ENCODE measurements at regions not wholly inside any gene's neighbourhood (a gene's known extent, or its start where the extent isn't known, plus 50 kb on each side); places are given as distances from the start of the nearest gene placed in this dataset.

DNA sequence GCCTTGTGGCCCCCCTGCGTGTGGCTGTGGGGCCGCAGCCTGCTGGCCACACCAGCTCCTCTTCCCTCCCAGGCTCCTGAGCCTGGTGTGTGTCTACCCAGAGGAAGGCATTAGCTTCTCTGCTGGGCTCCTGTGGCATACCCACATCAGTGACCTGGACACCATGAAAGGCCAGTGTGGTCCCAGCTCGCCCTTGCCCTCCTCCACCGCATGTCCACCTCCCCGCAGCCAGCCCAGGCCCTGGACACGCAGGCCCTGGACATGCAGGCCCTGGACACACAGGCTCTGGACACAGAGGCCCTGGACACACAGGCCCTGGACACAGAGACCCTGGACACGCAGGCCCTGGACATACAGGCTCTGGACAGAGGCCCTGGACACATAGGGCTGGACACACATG lies 153.4 kb upstream of the PPP1R26 start:
- DNase-seq = no peak

GRCh38 chr9:135326633-135327152 lies 152.9 kb upstream of the PPP1R26 start:
- no peak for DNase-seq

DNA sequence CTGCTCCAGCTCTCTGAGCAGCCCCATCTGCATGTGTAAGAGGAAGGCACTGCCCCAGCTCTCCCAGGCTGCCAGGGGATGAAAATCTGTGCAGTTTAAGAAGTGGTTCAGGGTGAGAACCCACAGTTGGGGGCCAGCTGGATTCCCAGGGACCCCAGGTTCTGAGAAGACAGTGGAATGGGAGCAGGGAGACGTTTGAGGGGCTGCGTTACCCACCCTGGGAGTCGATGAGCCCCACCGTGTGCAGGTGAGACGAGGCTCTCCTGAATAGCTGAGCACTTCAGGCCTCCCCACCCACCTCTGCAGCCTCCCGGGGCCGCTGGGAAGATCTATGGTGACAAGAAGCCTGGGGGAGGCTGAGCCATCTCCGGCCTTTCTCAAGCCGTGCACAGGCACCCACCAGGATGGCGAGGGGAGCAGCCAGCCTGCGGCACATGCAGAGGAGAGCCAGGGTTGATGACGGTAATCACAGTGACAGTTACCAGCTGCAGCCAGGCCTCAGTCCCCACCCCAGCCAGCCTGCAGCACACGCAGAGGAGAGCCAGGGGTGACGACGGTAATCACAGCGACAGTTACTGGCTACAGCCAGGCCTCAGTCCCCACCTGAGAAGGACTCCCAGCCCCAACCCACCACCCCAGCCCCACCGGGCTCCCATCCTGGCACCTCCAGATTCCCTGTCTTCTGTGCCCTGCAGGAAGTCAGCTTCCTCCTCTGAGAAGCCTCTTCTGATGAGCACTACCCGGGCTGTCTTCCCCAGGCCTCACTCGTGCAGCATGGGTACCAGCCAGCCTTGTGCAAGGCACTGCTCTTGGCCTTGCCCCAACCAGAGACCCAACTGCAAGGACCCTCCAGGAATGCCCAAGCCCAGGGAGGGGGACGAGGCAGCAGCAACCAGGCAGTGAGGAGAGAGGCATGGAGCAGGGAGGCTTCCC lies 150.8 kb upstream of the PPP1R26 start:
- DNase-seq = no peak

GRCh38 chr9:135329571-135330306 lies 149.8 kb upstream of the PPP1R26 start:
- no peak for DNase-seq

- no peak for DNase-seq
Measured at GRCh38 chr9:135330307-135330631, 149.3 kb upstream of the PPP1R26 start.

DNA sequence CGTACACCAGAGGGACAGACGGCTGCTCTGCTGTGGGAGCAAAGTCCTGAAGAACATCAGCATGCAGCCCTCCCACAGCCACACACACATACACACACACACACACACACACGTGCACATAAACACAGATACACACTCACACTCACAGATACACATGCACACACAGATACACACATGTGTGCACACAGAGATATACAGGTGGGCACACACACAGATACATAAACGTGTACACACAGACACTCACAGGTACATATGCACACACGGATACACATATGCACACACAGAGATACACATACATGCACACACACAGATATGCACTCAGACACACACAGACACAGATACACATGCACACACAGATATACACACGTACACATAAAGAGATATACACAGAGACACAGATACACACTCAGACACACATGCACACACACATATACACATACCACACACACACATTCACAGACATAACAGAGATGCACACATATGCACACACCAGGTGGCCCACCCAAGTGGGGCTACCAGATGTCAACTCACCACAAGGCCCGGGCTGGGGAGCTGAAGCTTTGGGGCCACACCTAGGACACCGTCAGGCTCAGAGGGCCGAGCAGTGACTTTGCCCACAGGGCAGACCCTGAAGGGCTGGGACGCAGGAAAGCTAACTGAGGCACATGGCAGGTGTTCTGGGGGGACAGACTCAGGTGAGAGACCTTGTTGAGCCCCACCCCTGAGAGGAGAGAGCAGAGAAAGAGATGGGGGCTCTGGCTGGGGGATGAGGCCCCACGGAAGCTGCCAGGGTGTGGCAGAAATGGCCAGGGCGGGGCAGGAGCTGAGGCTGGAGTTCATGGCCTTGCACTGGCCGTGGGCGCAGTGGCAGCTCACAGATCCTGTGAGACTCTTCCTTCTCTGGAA lies 148.6 kb upstream of the PPP1R26 start:
- no peak for DNase-seq

DNA sequence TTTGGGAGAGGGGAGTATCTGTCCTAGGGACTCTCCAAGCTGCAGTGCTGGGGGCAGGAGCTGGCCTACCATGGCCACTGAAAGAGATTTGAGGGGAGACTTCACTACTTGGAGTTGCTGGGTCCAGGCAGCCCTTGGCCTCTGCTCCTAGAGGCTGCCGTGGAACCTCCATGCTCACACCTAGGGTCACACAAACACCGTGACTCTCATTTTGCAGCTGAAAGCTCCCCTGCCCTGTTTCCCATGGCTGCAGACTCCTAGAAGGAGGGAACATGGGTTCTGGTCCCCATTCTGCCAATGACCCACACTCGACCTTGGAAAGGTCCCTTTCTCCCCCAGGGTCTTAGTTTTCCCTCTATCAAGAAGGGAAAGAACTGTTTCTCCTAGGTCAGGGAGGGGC lies 147.1 kb upstream of the PPP1R26 start:
- DNase-seq = no peak

DNA sequence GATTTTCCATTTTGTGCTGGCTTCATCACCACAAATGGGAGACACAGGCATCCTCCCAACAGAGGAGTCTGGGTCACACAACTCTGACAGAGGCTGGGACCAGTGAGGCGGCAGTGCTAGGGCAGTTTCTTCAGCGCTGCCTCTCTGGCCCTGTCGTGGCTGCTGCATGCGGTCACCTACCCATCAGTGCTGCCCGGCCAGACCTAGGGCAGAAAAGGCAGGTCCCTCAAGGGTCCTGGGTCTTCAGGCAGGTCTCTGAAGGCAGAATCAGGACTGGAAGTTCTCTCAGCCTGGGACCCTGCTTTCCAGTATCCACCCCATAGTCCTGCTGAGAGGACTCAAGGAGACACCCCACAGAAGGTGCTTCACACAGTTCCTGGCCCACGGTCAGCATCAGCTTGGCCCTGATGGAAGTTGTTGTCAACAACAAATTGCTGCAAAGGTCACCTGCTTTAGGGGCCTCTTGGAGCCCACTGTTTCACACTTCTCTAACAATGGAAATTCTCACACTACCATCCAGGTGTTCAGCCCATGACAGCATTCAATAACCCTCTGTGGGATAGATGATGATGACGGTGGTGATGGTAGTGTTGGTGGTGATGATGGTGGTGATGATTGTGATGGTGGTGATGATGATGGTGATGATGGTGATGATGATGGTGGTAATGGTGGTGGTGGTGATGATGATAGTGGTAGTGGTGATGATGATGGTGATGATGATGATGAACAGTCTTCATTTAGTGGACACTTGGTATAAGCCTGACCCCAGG lies 146.4 kb upstream of the PPP1R26 start:
- no peak for DNase-seq

DNA sequence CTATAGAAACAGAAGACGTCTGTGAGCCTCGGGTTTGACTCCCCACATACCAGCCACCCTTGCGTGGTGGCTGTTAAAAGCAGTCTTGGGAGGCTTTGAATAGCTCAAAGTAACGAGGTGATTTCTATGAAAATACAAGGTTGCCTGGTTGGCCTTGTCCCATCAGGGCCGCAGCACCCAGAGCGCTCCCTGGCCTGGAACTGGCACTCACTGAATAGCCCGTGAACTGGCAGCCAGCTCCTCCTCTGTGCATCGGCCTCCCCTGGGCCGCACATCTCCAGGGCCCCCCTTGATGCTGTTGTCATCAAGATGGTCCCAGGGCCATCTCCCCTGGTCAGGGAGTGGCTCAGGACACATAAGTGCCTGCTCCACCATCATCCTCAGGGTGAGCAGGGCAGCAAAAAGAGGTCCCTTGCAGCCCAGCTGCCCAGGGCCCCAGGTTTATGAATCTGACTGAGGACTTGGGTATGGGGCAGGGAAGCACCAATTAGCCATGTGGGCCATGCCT lies 144.6 kb upstream of the PPP1R26 start:
- DNase-seq = no peak

GRCh38 chr9:135335691-135336181 lies 143.8 kb upstream of the PPP1R26 start:
- no peak for DNase-seq

GRCh38 chr9:135336722-135337527 lies 142.7 kb upstream of the PPP1R26 start:
- no peak for DNase-seq

DNA sequence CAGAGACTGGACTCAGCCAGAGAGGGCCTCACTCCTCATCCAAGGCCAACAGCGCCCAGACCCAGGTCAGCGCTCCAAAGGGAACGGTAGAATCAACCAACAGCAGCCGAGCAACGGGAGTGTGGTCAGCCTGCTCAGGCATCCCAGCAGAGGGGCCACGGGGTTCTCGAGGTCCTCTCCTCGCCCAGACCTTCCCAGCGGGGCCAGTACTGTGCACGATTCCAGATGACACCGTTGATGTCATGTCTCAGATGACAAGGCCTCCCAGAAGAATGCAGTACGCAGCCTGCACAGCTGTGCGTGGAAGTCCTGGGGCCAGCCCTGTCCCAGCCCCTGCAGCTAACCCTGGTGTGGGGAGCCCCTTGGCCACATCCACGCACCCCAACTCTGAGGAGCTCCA lies 141.0 kb upstream of the PPP1R26 start:
- DNase-seq = no peak

GRCh38 chr9:135339378-135339973 lies 140.1 kb upstream of the PPP1R26 start:
- DNase-seq = no peak

DNA sequence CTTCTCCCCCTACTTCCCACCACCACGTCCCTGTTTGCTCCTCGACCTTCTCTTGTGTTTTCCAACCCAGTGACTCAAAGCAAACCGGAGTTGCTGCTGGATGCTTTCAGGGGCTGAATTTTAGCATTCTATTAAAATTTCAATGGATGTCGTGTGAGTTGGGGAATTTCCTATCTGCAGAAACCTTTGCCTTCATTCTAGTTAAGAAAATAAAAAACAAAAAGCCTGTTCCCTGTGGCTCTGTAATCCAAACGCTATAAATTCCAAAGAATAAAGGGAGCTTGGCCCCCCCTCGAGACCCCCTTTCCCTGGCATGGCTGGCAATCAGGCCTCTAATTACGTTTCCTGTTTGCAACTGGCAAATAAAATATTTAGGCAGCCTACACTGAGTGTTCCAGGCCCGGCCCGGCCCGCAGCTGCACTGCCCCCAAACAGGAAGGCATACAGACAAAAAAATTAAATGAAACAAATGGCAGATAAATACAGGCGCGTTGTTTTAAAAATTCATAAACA lies 139.4 kb upstream of the PPP1R26 start:
- DNase-seq = no peak

GRCh38 chr9:135340726-135341475 lies 138.7 kb upstream of the PPP1R26 start:
- no peak for DNase-seq

DNA sequence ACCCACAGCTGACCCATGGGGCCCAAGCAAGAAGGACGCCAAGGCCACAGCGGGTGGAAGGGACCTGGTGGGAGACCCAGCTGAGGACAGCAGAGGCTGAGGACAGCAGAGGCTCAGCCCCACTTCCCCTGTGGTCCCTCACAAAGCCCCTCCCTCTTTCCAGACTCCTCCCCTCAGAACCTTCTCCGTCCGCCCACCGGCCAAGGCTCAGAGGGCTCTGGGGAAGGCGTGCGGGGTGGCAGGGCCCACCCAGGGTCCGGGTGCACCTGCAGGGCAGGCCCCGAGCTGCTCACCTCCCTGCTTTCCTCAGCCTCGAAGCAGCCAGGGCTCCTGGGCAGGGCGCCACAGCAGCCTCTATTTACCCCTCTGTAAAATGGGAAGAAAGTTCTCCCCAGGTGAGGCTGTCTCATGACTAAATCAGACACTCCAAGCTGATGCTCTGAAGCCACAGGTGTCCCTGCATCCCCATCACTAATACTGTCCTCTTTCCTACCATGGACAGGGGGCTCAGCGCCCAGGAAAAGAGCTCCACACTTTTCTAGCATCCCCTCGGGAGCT lies 137.9 kb upstream of the PPP1R26 start:
- no peak for DNase-seq

DNA sequence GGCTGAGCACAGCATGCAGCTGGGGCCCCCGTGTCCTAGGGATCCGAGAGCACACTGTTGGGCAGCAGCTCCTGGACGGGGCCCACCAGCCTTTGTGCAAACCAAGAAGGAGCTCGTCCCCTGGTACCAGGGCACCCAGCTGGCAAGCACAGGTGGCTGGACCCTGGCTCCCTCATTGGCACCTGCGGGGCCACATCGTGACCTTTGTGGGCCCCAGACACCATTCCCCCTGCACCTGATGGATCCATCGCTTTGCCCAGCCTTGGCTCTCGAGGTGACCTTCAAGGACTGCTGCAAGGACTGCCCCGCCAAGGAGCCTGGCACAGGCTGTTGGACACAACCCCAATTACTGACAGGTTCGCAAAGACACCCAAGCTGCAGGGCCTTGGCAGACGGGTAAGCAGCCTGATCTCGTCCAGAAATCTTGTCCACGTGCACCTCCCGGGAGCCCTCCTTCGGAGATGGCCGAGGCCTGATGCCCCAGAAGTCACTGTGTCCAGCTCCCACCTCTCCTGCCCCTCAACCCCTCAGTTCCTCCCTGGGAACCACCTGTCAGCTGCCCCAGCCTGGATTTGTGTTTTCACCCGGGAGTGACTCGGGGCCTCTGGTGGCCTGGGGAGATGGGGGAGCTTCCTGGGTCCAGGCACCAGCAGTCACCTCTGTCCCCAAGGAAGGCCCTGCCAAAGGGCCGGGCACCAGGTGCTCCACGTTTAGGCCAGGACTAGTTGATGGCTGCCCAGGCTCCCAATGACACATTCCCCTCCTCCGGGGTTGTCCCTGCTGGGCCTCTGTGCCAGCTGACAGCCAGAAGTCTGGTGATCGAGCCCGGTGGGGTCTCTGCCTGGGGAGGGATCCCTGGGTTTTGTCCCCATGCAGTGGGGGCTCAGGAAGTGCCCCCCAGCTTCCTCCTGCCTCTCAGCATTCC lies 137.1 kb upstream of the PPP1R26 start:
- no peak for DNase-seq

DNA sequence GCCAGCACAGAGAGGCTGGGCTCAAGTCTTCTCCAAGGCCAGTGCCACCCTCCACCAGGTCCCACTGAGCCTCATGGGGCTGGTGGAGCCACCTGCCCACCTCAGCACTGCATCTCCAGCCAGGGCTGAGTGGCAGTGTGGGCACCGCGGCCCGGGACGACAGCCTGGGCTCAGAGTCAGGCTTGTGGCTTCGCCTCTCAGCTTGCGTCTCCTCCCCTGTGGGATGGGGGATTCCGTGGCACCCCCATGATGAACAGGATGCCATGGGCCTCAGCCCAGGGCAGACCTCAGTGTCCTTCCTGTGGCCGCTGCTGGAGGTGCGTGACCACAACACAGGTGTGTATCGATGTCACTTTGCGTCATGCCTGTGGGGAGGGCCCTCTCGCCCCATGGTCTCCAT lies 136.4 kb upstream of the PPP1R26 start:
- DNase-seq = no peak
